ENCODE measurements at regions not wholly inside any gene's neighbourhood (a gene's known extent, or its start where the extent isn't known, plus 50 kb on each side); places are given as distances from the start of the nearest gene placed in this dataset.

DNA sequence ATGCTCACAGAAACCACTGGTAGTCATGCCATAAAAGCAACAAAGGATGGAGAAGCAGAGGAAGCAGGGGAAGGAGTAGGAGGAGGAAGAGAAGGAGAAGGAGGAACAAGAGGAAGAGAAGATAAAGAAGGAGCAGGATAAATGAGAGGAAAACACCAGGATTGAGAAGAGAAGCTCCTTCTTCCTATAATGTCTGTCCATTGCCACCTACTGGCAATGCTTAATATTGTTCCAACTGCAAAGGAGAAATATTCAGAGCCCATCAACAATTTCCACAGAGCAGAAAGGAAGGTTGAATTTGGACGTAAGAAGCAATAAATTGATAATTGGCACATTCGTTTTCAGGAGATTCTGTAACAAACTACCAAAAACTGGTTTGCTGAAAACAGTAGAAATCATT lies 898.4 kb downstream of the SLC16A7 start:
- TF ChIP-seq, protein P1, sequence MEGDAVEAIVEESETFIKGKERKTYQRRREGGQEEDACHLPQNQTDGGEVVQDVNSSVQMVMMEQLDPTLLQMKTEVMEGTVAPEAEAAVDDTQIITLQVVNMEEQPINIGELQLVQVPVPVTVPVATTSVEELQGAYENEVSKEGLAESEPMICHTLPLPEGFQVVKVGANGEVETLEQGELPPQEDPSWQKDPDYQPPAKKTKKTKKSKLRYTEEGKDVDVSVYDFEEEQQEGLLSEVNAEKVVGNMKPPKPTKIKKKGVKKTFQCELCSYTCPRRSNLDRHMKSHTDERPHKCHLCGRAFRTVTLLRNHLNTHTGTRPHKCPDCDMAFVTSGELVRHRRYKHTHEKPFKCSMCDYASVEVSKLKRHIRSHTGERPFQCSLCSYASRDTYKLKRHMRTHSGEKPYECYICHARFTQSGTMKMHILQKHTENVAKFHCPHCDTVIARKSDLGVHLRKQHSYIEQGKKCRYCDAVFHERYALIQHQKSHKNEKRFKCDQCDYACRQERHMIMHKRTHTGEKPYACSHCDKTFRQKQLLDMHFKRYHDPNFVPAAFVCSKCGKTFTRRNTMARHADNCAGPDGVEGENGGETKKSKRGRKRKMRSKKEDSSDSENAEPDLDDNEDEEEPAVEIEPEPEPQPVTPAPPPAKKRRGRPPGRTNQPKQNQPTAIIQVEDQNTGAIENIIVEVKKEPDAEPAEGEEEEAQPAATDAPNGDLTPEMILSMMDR (IDR thresholded peaks at IDR 0.05), result peak in 1 of 4 experiments; percentile 32
- TF ChIP-seq POLR2A (IDR thresholded peaks at IDR 0.05) (no peak), POLR2AphosphoS5 (IDR thresholded peaks at IDR 0.05) (no peak)

Measured in sigmoid colon (tissue), 4 donors.